C4-2B (cell line): ENCODE measurements at regions not wholly inside any gene's neighbourhood (a gene's known extent, or its start where the extent isn't known, plus 50 kb on each side); places are given as distances from the start of the nearest gene placed in this dataset.

Experiments used
- CTCF ChIP-seq: fragments of 450-650 bp; conservative IDR thresholded peaks from 2 replicates; pipeline ENCODE4 v1.5.1; 2017; ENCODE audit warnings: mild to moderate bottlenecking
- ZFX ChIP-seq: fragments of 450-650 bp; IDR thresholded peaks from 2 replicates; pipeline ENCODE4 v1.6.1; 2017

- TF ChIP-seq CTCF (no peak), ZFX (no peak)
Measured at GRCh38 chr1:187619175-187619574, 790.4 kb downstream of the PLA2G4A start.
